ENCODE measurements at regions not wholly inside any gene's neighbourhood (a gene's known extent, or its start where the extent isn't known, plus 50 kb on each side); places are given as distances from the start of the nearest gene placed in this dataset.
A peak's percentile ranks its signal among the peaks of the same experiment; 100 is the strongest.
"Not testable (repeated sequence)": the region's sequence is repeated elsewhere in the genome, so short reads cannot be mapped to it uniquely, and the experiment has no call there.

DNA sequence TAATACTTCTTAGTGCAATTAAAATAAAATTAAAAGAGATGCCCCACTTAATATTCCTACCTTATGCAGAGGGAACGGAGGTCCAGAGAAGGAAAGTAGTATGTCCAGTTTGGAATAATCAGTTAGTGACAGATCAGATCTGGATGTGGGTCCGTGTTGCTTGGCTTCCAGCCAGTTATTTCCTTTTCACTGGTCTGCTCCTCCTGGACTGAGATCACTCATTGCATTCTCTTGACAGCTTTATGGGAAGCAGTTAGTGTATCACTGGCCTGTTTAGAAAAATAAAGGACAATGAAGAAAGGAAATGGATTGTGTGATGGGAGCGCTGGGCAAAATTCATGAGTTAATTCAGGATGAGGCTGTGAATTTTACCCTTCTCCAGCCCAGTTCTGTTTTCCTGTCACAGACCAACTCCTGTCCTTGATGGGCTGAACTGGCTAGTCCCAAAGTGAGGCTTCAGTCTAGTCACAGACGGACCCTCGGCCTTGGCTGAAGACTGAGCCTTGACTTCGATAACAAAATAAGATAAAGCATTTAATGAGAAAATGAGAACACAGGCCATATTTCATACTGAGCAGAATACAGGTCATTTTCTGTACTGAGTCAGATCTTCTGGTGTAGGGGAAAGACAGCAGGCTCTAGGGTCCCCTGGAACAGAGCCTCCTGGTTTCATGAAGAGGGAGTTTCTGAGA is 85.2 kb upstream of the TRABD2B start:
- DNase-seq, result no peak

GRCh38 chr1:48080331-48081255 is 83.4 kb upstream of the TRABD2B start:
- no peak for DNase-seq

- DNase-seq, result no peak
Measured at GRCh38 chr1:48079096-48079495, 81.9 kb upstream of the TRABD2B start.

DNA sequence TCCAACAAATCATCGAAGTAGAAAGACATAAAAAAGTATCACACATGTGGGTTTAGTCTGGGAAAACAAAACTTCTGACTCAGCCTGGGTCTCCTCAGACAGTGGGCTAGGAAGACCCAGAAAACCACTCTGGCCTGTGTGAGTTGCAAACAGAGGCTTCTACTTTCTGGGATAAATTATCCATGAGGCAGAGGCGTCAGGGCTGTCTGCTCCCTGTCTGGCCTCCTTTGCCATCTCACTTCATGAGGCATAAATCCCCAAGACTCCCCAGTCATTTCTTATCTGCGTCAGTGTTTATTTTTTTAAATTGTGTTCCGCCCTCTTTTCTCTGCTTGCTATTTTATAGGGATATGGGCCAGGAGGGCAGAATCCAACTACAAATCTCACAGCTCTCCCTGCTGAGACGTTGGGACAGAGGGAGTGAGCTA is 80.6 kb upstream of the TRABD2B start:
- no peak for DNase-seq

- DNase-seq, result no peak
Measured at GRCh38 chr1:48076017-48076416, 78.8 kb upstream of the TRABD2B start.

DNA sequence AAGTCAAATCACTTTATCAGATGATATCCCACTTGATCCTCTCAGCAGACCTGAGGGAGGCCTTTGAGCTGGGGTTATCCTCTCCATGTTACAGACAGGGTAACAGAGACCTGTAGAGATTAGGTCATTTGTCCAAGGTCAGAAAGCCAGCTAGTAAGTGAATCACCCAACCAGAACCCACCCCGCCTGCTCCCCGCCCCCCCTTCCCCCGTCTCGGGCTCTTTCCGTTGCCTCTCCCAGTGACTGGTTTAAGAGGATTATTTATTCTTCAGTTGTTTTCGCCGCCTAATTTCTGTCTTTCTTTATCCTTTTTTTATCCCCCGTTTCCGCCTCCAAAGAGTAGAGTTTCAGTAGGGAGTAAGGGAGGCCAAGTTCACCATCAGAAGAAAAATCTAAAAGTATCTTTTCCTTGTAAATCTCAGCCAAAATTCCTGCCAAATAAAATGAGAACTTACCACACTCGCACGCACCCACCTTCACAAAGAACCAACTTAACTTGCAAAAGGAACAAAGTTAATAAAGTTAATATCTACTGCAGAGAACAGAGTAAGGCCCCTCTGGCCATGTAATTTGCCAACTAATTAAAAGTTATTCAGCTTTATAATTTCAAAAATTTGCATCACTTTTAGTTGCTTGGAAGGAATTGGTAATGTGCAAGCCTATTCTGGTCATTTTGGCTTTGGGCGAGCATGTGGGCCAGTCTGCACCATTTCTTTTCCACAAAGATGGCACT is 76.8 kb upstream of the TRABD2B start:
- no peak for DNase-seq

GRCh38 chr1:48071513-48071912 is 74.3 kb upstream of the TRABD2B start:
- no peak for DNase-seq

- no peak for DNase-seq
Measured at GRCh38 chr1:48070396-48070750, 73.2 kb upstream of the TRABD2B start.

DNA sequence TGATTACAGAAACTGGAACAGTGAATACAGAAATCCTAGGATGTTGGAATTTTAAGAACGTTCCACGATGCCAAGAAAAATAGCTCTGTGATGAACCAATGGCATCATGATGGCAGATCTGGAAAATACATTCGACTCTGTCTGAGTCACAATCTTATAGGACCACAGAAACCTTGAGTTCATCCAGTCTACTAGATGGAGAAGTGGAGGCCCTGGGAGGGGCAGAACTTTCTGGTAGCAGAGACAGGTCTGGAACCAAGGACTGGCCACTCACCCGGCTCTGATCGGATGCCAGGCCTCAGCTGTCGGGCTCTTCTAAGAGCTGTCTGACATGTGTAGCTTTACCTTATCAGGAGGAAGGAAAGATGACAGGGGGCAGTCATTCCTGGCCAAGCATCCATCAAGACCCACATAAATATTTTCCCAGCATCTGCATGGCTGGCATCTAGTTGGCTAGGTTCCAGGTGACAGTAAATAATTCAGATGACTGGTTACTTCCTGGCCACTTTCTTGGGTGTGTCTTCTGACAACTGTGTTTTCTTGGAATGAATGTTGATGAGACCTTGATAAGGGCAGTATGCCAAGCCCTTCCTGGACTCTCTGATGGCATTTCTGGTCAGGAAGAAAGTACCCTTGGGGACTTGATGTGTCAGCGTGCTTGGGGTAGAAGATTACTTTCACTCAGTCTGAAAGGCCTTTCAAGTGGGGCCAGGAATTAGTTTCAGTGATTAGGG is 72.6 kb upstream of the TRABD2B start:
- no peak for DNase-seq

GRCh38 chr1:48068206-48068605 is 71.0 kb upstream of the TRABD2B start:
- DNase-seq, result no peak

DNA sequence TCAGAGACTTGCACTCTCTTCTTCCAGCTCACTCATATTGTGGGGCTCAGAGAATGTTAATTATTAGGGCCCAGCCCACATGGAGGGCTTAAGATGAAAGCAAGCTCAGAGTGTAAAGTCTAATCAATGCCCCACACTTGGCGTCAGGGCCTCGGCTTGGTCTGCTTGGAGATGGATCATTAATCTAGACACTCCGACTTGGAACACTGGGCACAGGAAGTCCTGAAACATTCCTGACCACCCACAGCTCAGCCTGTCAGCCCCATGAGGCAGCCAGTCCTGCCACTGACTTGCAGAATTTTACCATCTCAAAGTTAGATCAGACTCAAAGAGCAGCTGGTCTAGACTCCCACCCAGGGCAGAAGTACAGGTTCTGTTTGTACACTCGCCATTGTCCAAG is 69.8 kb upstream of the TRABD2B start:
- DNase-seq, result no peak

DNA sequence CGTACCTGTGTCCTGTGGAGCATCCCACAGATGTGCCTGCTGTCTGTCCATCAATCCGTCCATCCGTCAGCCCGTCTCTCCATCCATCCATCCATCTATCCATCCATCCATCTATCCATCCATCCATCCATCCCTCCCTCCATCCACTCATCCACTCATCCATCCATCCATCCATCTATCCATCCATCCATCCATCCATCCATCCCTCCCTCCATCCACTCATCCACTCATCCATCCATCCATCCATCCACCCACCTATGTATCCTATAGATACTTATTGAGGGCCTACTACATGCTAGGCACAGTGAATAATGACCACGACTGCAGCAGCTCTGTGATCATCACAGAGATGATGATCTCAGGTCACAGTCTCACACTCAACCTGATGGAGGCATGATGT is 67.5 kb upstream of the TRABD2B start:
- not testable (repeated sequence) for DNase-seq

DNA sequence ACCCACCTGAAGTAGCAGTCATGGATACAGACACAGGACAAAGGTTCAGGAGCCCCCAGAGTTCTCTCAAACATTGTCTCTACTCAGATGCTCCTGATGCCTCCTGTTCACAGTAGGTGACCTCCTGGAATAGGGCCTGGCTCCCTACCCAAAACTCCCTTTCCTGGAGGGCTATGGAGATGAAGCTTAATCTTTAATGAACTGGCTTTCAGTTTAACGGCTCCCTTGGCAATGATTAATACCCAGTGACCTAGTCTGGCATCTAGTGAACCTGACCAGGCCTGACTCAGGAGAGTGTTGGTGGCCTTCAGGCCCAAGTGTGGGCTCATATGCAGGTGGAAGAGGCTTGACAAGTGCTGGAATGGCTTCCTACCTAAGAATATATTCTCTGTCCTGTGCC is 65.2 kb upstream of the TRABD2B start:
- no peak for DNase-seq

DNA sequence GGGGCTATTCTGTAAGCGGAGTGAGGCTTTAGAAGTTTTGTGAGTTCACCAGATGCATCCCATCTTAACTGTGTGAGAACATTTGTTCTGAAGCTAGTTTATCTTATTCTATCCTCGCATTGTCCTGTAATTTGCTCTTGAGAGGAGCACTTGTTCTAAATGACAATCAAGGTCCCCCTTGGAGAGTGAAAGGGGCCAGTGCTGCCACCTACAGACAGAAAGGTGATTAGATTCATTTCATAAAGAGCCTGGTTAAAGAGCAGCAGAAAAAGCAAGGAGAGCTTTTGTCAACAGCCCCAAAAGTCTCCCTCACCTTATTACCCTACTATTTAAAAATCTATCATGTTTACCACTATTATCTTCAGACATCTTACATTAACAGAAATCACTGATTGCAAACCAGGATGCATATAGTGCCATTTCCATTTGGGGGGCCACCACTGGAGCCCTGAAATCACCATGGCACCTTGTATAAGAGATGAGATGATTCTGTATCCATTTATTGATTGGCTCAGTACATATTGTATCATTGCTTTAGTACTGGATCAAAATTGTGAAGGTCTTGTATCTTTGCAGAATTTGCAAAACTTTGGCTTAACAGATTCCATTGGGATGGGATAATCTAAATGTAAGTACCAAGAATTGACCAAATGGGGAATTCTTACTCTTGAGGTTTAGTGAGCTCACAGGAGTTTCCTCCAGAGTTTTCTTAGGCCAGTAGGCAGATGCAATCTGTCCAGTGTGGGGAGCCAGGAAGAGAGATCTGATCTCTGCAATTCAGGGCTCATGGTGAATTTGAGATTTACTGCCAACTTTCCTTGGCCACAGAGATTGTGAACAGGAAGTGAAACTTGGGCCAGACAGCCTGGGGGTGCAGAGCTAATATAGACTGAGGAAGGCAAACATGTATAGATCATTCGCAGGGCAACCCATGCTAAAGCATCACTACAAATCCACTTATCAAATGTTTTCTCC is 64.3 kb upstream of the TRABD2B start:
- peak; percentile 3 for DNase-seq

DNA sequence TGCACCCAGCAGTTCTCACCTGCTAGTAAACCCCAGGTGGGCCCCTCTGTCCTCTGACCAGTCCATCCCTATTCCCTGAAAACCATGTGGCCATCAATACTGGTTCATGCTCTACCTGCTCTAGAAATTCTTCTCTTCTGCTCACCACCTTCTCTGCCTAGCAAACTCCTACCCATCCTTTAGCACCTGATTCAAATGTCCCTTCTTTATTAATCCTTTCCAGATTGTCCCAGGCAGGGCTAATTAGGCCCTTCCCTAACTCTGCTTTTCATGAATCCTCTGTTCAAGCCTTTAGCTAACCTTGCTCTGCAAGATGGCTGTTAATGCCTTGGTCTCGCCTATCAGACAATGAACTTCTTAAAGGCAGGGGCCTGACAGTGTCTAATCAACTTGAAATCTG is 62.1 kb upstream of the TRABD2B start:
- no peak for DNase-seq

- no peak for DNase-seq
Measured at GRCh38 chr1:48058135-48059025, 61.2 kb upstream of the TRABD2B start.

- DNase-seq, result no peak
Measured at GRCh38 chr1:48057249-48057648, 60.1 kb upstream of the TRABD2B start.

DNA sequence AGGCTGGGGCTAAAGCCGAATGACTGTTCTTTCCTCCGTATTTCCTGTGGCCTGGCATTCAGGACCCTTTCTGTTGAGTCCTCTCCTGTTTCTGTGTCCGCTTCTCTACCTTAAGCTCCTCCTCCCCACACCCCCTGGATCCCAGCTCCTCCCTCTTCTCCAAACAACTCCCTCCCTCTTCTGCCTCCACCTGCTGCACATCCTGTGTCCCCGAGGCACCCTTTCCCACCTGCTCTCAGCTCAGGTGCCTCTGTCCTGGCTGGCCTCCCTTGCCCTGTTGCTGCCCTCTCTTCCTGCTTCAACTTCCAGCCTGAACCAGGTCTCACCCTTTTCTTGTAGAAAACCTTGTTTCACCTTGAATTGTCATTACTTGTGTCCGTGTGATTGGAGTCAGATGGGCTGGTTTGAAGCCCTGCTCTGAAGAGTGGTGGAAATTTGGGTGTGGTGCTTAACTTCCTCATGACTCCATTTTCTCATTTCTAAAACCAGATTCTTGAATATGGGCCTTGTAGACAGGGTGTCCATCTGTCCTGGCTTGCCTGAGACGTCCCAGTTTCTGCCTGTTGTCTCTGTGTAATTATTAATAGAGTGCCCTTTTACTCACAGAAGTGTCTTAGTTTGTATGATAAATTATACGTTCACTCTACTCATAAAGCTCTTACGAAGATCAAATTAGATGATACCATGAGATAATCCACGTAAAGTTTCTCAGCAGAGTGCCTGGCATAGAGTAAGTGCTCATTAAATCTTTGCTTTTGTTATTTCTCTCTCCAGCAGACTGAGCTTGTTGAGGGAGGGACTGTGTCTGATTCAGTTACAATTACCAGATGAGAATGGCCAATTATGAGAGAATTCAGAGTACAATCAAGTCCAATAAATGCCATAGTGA is 58.9 kb upstream of the TRABD2B start:
- no peak for DNase-seq

DNA sequence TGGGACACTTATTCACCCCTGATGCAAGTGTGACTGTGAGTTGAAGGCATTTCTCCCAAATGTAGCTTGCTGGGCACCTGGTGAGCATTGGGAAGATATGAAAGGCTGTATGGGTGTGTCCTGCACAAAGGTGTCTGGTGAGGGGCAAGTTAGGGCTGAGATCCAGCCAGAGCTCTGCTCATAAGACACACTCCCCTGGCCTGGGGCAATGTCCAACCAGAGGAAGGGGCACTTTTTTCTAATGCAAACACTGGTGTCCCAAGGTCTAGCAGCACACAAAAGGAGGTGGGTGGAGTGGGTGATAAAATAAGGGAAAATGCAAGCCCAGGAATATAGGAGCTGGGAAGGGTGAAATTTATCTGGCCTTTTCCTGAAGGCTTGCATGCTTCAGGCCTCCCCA is 57.0 kb upstream of the TRABD2B start:
- no peak for DNase-seq

- DNase-seq, result no peak
Measured at GRCh38 chr1:48052923-48053291, 55.7 kb upstream of the TRABD2B start.

Measured in CD4-positive, alpha-beta T cell treated with Interleukin-10 for 1 hour (primary cell).